Activated naive CD8-positive, alpha-beta T cell treated with anti-CD3 and anti-CD28 coated beads, Interleukin-2, amount 10 ng/mL, durations not matched to agents 7 days and 5 days (primary cell): ENCODE measurements at regions not wholly inside any gene's neighbourhood (a gene's known extent, or its start where the extent isn't known, plus 50 kb on each side); places are given as distances from the start of the nearest gene placed in this dataset.

Experiments used
- ATAC-seq: fragments of 150-1000 bp; cut with Tn5 transposase; one replicate; pipeline ENCODE4 v1.10.0; 2021; ENCODE audit warnings: low read depth, moderate library complexity
- POLR2A ChIA-PET: fragments of 350-600 bp; sonication (Branson Sonifier 250); formaldehyde crosslinking; loops from one replicate; lab custom pipeline; 2021; ENCODE audit warnings: antibody characterized with exemption; lab: Charles Lee
- DNase-seq: peaks from one replicate; pipeline ENCODE4 v3.0.0; 2021
- H3K27ac Mint-ChIP-seq: one replicate; pipeline ENCODE4 v1.8.0; 2022; ENCODE audit warnings: mild to moderate bottlenecking, mixed read lengths
- H3K27me3 Mint-ChIP-seq: one replicate; pipeline ENCODE4 v1.8.0; 2022; ENCODE audit warnings: mild to moderate bottlenecking, moderate library complexity, mixed read lengths
- H3K36me3 Mint-ChIP-seq: one replicate; pipeline ENCODE4 v1.8.0; 2021; ENCODE audit warnings: mild to moderate bottlenecking, mixed read lengths
- H3K4me1 Mint-ChIP-seq: one replicate; pipeline ENCODE4 v1.8.0; 2021; ENCODE audit warnings: mixed read lengths
- H3K4me3 Mint-ChIP-seq: one replicate; pipeline ENCODE4 v1.8.0; 2022; ENCODE audit warnings: mild to moderate bottlenecking, moderate library complexity, mixed read lengths
- H3K9me3 Mint-ChIP-seq: one replicate; pipeline ENCODE4 v1.8.0; 2021; ENCODE audit warnings: mixed read lengths

- Mint-ChIP-seq H3K36me3 (no peaks in the 10 kb centered on the region), H3K4me1 (no peaks in the 10 kb centered on the region), H3K27me3 (peaks cover 8% of the 10 kb centered on the region), H3K27ac (no peak overlapping the region), H3K9me3 (no peaks in the 10 kb centered on the region), H3K4me3 (no peak overlapping the region)
- POLR2A ChIA-PET: no interaction called here
- ATAC-seq: no peak
- no peak for DNase-seq
Measured at GRCh38 chr5:122723606-122724352, 51.1 kb upstream of the SNX2 start.
